ENCODE measurements at regions not wholly inside any gene's neighbourhood (a gene's known extent, or its start where the extent isn't known, plus 50 kb on each side); places are given as distances from the start of the nearest gene placed in this dataset.
A peak's percentile ranks its signal among the peaks of the same experiment; 100 is the strongest.
"Not testable (repeated sequence)": the region's sequence is repeated elsewhere in the genome, so short reads cannot be mapped to it uniquely, and the experiment has no call there.

GRCh38 chr10:117750616-117751015 lies 208.1 kb downstream of the EMX2 start:
- DNase-seq: no peak

DNA sequence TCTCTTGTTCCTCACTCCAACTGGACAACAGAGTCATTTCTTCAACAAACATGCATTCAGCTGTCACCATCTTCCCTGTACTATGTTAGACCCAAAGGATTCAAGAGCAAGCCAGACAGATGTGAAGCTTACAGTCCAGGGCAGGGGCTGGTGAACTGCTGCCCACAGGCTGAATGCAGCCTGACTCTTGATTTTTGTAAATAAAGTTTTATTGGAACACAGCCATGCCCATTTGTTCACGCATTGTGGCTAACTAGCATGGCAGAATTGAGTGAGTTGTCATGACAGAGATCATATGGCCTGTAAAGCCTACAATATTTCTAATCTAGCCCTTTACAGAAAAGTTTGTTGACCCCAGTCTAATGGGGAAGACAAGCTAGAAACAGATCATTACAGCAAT lies 208.7 kb downstream of the EMX2 start:
- no peak for DNase-seq

DNA sequence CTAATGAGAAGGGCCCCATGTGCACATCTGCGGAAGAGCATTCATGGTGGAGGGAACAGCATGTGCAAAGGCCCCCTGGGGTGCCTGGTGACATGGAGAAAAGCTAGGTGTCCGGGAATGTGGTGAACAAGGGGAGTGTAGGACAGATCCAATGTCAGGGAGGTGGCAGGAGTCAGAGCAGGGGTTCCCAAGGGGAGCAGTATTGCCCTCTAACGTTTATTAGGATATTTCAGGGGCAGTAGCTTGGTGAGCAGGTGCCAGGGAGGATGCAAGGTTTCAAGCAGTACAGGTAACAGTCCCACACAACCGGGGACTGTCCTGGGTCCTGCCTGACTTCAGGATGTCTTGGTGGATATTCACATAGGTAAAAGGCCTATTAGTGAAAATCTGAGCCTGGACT lies 209.6 kb downstream of the EMX2 start:
- DNase-seq: no peak

DNA sequence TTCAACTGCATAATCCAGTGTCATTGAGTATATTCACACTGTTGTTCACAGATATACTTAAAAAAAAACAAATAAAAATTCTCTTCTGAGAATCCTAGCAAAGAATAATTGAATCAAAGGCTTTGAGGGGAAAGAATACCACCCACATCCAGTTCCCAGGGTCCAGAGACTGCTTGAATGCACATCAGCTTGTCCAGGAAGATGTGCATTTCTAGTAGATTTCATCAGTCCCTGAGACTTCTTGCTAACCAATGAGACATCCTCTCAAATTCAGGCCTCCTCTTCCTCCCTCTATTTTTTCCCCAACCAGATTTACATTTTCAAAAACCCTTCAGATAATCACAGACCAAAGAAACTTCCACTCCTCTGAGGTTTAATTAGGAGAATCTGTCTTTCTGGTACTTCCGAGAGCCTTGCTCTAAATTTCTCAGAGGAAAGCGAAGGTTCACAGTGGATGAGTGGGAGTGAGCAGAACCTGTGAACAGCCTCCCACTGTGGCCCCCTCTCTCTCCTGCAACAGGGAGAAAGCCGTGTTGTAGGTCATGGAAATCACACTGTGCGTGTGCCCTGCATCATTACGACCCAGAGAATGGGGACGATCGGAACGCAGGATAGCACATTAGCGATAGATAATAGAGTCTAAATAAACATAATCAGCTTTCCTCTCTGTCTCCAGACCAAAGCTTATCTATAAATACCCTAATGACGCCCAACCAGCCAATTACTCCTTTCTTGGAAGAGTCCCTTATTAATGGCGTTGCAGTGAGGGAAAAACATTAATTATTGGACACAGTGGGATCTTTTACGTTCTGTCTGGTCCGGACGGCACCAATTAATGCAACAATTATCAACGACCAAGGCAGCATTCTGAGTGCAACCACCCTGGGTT lies 212.5 kb downstream of the EMX2 start:
- DNase-seq: no peak

DNA sequence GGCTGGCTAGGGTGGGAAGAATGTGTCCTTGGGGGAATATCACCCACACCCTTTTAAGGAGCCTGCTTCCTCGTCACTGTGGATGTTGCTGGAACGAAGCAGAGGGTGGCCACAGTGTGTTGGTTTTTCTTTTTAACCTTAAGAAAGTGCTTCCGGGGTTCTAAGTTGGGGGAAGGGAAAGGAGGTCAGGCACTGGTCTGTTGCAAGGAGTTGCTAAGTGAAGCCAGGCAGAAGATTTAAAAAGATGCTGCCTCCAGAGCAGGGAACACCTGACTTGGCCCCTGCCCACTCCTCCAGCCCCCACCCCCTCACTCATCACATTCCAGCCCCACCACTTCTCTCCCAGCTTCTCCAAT lies 213.1 kb downstream of the EMX2 start:
- DNase-seq: no peak

GRCh38 chr10:117757086-117757720 lies 214.7 kb downstream of the EMX2 start:
- DNase-seq: no peak

DNA sequence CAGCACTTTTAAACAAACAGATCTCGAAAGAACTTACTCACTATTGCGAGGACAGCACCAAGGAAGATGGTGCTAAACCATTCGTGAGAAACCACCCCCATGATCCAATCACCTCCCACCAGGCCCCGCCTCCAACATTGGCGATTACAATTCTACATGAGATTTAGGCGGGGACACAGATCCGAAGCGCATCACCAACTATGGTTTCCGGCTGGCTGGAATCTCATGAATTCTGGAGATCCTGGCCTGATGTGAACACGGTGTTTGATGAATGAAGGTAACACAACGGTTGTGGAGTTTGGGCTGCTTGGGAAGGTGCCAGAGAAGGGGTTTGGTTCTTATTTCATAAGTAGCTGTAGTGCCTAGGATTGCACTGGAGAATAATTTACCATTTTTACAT lies 216.7 kb downstream of the EMX2 start:
- DNase-seq: no peak

GRCh38 chr10:117761695-117762094 lies 219.1 kb downstream of the EMX2 start:
- DNase-seq: no peak

DNA sequence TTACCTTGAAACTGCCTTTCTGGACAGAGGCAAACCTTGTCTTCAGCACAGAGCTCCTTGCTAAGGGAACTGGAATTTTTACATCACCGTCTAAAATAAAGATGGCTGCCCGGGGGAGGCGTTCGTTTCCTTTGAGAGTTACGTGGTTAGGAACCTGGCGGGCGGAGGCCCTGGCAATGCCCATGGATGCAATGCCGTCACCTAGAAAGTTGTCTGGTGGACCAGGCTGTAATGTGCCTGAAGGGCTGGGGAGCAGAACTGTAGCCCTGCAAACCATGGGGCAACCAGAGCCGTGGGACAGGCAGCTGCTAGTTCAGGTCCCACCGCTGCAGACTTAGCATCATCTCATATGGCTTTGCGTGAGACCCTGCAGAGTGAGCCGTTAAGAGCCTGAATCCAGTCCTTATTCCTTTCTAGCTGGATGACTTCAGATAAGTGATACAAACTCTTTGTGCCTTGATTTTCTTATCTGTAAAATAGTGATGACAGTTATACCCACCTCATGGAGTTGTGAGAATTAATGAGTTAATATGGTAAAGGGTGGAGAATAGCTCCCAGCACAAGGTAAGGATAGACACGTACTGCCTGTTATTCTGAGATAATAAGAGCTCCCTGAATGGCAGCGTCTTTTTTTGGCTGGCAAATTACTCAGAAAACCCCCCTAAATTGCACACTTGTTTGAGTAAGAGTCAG lies 219.7 kb downstream of the EMX2 start:
- no peak for DNase-seq

DNA sequence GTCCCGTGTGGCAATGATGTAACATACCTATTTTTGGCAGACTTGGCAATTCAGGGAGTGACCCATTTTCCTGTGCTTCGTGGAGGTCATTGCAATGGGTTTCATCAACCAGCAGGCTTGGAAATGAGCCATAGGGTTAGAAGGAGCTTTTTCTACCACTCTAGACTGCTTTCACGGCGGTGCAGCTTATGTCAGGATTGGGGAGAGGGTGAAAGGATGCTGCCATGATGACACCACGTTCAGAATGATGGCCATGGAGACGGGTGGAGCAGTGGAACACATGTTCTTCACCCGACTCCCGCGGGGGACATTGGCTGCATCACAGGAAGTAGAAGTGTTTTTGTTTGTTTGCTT lies 220.2 kb downstream of the EMX2 start:
- peak; percentile 67 for DNase-seq

DNA sequence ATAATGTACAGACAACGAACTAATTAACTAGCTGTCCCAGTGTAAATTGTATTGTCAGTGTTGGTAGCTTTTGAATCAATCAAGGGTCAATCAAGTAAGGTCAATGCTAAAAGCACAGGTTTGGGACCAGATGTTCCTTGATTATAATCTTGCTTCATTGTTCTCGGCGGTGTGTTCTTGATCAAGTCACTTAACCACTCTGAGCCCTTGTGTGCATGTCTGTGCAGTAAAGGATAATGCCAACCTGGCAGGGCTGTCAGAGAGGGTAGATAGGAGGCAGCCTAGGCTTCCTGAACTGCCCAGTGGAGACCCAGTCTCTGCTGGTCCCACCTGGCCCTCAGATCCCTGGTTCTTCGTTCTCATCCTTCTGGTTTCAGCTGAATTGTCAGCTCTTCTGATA lies 221.0 kb downstream of the EMX2 start:
- DNase-seq: no peak

DNA sequence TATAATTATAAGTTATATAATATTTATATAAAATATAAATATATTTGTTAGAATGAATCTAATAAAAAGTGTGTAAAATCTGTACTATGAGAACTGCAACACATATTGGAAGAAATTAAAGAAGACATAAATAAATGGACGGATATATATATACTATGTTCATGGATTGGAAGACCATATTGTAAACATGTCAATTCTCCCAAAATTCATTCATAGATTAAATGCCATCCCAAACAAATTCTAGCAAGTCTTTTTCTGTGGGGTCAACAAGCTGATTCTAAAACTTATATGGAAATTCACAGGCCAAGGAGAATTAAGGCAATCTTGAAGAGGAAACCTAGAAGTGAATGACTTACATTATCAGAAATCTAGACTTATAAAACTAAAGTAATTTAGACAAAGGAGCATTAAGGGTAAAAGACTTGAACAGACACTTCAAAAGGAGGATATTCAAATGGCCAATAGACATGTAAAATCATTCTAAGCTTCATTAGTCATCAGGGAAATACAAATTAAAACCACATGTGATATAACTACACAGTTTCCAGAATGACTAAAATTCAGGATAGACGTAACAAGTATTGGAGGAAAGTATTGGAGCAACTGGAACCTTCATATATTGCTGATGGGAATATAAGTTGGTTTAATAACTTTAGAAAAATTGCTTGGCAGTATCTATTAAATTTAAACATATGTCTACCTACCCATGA lies 225.9 kb downstream of the EMX2 start:
- DNase-seq: peak; percentile 14

DNA sequence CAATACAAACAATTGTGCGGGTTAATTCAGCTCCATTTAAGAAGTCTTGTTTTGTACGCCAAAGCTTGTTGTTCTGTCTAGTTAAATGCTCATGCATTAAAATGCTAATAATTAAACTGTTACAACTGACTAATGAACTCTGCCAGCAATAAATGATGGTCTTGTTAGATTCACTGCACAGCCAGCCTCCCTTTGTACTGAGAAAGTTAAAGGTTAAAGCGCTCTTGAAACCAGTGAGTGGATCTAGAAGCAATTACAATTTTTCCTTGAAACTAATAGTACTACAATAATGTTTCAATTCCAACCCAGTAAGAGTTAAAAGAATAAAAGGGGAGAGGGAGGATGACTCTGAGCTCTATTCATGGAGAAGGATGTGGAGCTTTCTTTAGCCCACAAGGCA lies 233.0 kb downstream of the EMX2 start:
- DNase-seq: no peak

- not testable (repeated sequence) for DNase-seq
Observed at GRCh38 chr10:117777222-117777621, 234.7 kb downstream of the EMX2 start.

DNA sequence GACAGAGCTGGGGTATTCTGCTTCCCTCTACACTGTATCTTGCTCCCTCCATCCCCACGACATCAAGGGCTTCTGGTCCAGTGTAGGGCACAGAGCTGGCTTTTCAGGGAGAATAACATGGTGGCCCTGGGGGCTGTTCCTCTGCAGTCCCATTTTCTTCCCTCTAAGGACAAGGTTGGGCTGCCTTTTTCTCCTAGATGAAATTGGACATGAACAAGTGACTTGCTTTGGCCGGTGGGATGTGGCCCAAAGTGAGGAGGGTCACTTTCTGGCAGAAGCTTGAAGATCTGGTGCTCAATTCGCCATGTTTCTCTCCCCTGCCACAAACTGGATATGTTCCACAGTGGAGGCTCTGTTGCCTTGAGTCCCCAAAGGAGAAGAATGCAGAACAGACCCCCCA lies 235.7 kb downstream of the EMX2 start:
- DNase-seq: no peak

GRCh38 chr10:117780411-117780810 lies 237.9 kb downstream of the EMX2 start:
- no peak for DNase-seq

DNA sequence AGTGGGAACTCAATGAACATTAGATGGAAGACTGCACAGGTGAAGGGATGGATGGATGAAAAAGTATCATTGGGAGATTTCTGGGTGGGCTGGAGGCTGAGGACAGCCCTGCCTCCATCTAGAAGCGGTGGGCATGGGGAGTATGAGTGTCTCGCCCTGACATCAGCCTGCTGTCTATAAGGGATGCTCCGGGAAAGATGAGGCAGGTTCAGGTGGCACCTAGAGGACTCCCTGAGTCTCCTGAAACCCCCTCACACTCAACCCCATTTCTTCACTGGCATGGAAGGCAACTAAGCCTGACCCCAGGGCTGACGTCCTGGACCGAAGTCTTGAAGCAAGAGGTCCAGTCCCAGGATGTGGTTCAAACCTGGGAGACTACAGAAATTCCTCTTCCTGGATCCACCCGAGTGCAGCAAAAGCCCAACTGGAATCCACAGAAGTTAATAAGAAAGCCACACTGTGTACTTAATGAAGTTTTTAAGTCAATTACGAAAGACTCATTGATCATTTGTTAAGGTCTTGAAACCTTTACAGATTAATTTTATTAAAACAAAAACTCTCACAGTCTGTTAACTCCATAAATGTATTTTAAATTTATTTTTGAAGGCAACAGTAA lies 238.8 kb downstream of the EMX2 start:
- no peak for DNase-seq

DNA sequence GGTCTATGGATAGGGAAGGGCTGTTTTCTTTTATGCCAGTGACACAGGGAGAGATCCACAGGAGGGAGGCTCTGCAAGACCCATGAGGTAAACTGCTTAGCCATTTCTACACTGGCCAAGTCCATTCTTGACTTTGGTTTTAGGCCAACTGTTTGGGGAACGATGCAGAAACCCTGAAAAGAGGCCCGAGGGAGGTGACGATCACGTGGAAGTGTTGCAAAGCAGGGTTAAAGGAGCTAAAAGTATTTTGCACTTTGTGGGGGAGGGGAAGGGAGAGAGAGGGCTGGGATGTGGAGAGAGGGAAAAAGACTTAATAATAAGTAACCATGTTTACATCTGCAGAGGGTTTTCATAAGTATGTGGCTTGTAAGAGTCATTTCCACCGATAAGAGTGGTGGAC lies 239.7 kb downstream of the EMX2 start:
- no peak for DNase-seq

- DNase-seq: no peak
Observed at GRCh38 chr10:117783698-117784395, 241.3 kb downstream of the EMX2 start.

- no peak for DNase-seq
Observed at GRCh38 chr10:117784776-117785175, 242.2 kb downstream of the EMX2 start.

DNA sequence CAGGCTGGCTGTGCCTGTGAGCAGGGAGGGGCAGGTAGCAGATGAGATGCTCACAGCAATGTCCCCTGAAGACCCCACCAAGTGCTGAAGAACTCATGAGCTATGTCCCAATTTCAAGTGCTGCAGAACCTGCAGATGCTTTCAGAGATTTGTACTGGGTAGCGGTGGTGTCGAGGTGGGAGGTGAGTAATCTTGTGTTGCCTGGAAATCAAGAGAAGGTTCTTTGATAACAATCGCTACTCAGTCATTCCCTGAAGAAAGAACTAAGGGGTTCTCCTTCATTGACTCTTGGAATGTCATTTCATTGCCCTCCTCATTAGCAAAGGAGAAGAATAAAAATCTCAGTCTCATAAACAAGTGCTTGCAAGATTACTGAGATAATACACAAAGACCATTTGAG lies 246.4 kb downstream of the EMX2 start:
- DNase-seq: no peak

GRCh38 chr10:117790179-117790578 lies 247.6 kb downstream of the EMX2 start:
- no peak for DNase-seq
